A549 (cell line): ENCODE measurements at regions not wholly inside any gene's neighbourhood (a gene's known extent, or its start where the extent isn't known, plus 50 kb on each side); places are given as distances from the start of the nearest gene placed in this dataset.
"Not testable (repeated sequence)": the region's sequence is repeated elsewhere in the genome, so short reads cannot be mapped to it uniquely, and the experiment has no call there.

Experiments used
- ATAC-seq, 2 experiments: fragments of 200-7000 bp in 1 of 2; fragments of >200 bp in 1 of 2; cut with Nextera tagmentation in 1 of 2; cut with Tn5 transposase in 1 of 2; 3 replicates each; pipeline versions ENCODE4 v1.8.0 to v1.9.1; 2018 to 2020; ENCODE audit warnings: mild to moderate bottlenecking in 1 of 2, moderate library complexity in 1 of 2
- CTCF ChIA-PET: fragments of 300-600 bp; sonication (Branson Sonifier 250); formaldehyde crosslinking; extraction: SDS; loops from one replicate; lab custom pipeline; 2021; ENCODE audit warnings: antibody characterized with exemption, inconsistent platforms; lab: Yijun Ruan, JAX
- POLR2A ChIA-PET: fragments of 350-600 bp; formaldehyde crosslinking; extraction: SDS; loops from one replicate; lab custom pipeline; 2021; ENCODE audit warnings: antibody characterized with exemption, inconsistent platforms; lab: Yijun Ruan, JAX
- DNase-seq, 2 experiments: peaks; one replicate each; pipeline versions ENCODE4 v3.0.0 to v3.0.0-alpha.2; 2011 to 2016; ENCODE audit warnings: low read depth in 1 of 2, low spot score in 1 of 2
- FAIRE-seq: peaks from 2 replicates; lab custom pipeline; 2011; peaks lifted over from hg19 to GRCh38; lab: Jason Lieb, UNC
- H3K27ac ChIP-seq, 2 experiments: fragments of >200 bp; sonication (Bioruptor Twin); formaldehyde crosslinking; 3 replicates each; pipeline ENCODE4 v1.5.1; 2016 to 2017
- H3K4me1 ChIP-seq: fragments of >200 bp; sonication (Bioruptor Twin); formaldehyde crosslinking; 3 replicates; pipeline ENCODE4 v1.6.1; 2016
- H3K4me2 ChIP-seq: fragments of >200 bp; sonication (Bioruptor Twin); formaldehyde crosslinking; 3 replicates; pipeline ENCODE4 v1.6.1; 2016
- H3K4me3 ChIP-seq: fragments of >200 bp; sonication (Bioruptor Twin); formaldehyde crosslinking; 3 replicates; pipeline ENCODE4 v1.5.1; 2016
- H3K9me3 ChIP-seq: fragments of >200 bp; sonication (Bioruptor Twin); formaldehyde crosslinking; 3 replicates; pipeline ENCODE4 v1.6.1; 2016
- BCL3 ChIP-seq: fragments of >200 bp; sonication (Bioruptor Twin); formaldehyde crosslinking; IDR thresholded peaks from 3 replicates; pipeline ENCODE4 v1.6.1; 2016
- CBX2 ChIP-seq: fragments of 200-600 bp; sonication (generic); IDR thresholded peaks from 2 replicates; pipeline ENCODE4 v1.6.1; 2016; ENCODE audit warnings: low read depth, mild to moderate bottlenecking, borderline replicate concordance
- CHD2 ChIP-seq: fragments of 150-350 bp; IDR thresholded peaks from 2 replicates; pipeline ENCODE4 v1.6.1; 2014; ENCODE audit warnings: low read length; ENCODE audit not compliant: partially characterized antibody
- CTCF ChIP-seq: fragments of >200 bp; sonication (Bioruptor Twin); formaldehyde crosslinking; IDR thresholded peaks from 3 replicates; pipeline ENCODE4 v1.5.1; 2016
- EHMT2 ChIP-seq: fragments of 200-600 bp; sonication (generic); IDR thresholded peaks from 2 replicates; pipeline ENCODE4 v1.6.1; 2016; ENCODE audit warnings: antibody characterized with exemption, low read depth, mild to moderate bottlenecking, moderate library complexity
- FOSL2 ChIP-seq, 2 experiments: fragments of 450-650 bp in 1 of 2; fragments of >200 bp in 1 of 2; sonication (Bioruptor Twin) in 1 of 2; formaldehyde crosslinking; IDR thresholded peaks; 2 replicates each; pipeline versions ENCODE4 v1.5.0 to v1.6.1; 2016 to 2020; ENCODE audit warnings: mild to moderate bottlenecking in 1 of 2, moderate library complexity in 1 of 2
- HES2 ChIP-seq: fragments of >200 bp; sonication (Bioruptor Twin); formaldehyde crosslinking; IDR thresholded peaks from 2 replicates; pipeline ENCODE4 v1.6.1; 2016
- KDM5A ChIP-seq: fragments of 200-600 bp; sonication (generic); IDR thresholded peaks from 2 replicates; pipeline ENCODE4 v1.6.1; 2016; ENCODE audit warnings: antibody characterized with exemption, mild to moderate bottlenecking
- NFE2L2 ChIP-seq: fragments of 150-350 bp; conservative IDR thresholded peaks from 2 replicates; pipeline ENCODE4 v1.6.1; 2014; ENCODE audit warnings: low read length
- NR3C1 ChIP-seq: fragments of >200 bp; sonication (Bioruptor Twin); formaldehyde crosslinking; IDR thresholded peaks from 3 replicates; pipeline ENCODE4 v1.6.1; 2017
- PBX3 ChIP-seq: IDR thresholded peaks from 2 replicates; pipeline ENCODE4 v1.6.1; 2012
- POLR2A ChIP-seq: IDR thresholded peaks from 2 replicates; pipeline ENCODE4 v1.6.1; 2012; ENCODE audit warnings: mild to moderate bottlenecking, low read length
- RARB ChIP-seq: fragments of 250-450 bp; sonication (Bioruptor Pico); IDR thresholded peaks from 2 replicates; pipeline ENCODE4 v1.8.0; 2021; ENCODE audit warnings: mild to moderate bottlenecking, moderate library complexity
- RCOR1 ChIP-seq: fragments of 150-350 bp; IDR thresholded peaks from 2 replicates; pipeline ENCODE4 v1.6.1; 2014; ENCODE audit warnings: antibody characterized with exemption, low read length, low read depth
- RFX5 ChIP-seq: fragments of 450-650 bp; IDR thresholded peaks from 2 replicates; pipeline ENCODE4 v1.7.1; 2014; ENCODE audit warnings: antibody characterized with exemption, mild to moderate bottlenecking, moderate library complexity
- ZNF302 ChIP-seq: fragments of 250-450 bp; sonication (Bioruptor Pico); IDR thresholded peaks from 2 replicates; pipeline ENCODE4 v1.9.0; 2021; ENCODE audit warnings: inconsistent platforms, mild to moderate bottlenecking, moderate library complexity
- WGBS: methylation state at CpG from one replicate; pipeline ENCODE4 v1.1.6; 2017; ENCODE audit errors: missing lambda C conversion rate; 5-methylcytosine and 5-hydroxymethylcytosine counted together
- TF ChIP-seq, protein P1 (sequence below): fragments of 250-450 bp; sonication (Bioruptor Pico); IDR thresholded peaks from 2 replicates; pipeline ENCODE4 v1.5.0; 2020; ENCODE audit warnings: low read depth, mild to moderate bottlenecking, moderate library complexity
- TF ChIP-seq, protein P2 (sequence below): IDR thresholded peaks from 2 replicates; pipeline ENCODE4 v1.6.1; 2012; ENCODE audit warnings: low read depth, borderline replicate concordance
- TF ChIP-seq, protein P3 (sequence below): fragments of 450-650 bp; IDR thresholded peaks from 2 replicates; pipeline ENCODE4 v1.6.1; 2014; ENCODE audit warnings: antibody characterized with exemption
- TF ChIP-seq, protein P4 (sequence below): fragments of 200-600 bp; sonication (generic); IDR thresholded peaks from 2 replicates; pipeline ENCODE4 v1.6.1; 2016; ENCODE audit warnings: antibody characterized with exemption, mild to moderate bottlenecking, moderate library complexity

DNA sequence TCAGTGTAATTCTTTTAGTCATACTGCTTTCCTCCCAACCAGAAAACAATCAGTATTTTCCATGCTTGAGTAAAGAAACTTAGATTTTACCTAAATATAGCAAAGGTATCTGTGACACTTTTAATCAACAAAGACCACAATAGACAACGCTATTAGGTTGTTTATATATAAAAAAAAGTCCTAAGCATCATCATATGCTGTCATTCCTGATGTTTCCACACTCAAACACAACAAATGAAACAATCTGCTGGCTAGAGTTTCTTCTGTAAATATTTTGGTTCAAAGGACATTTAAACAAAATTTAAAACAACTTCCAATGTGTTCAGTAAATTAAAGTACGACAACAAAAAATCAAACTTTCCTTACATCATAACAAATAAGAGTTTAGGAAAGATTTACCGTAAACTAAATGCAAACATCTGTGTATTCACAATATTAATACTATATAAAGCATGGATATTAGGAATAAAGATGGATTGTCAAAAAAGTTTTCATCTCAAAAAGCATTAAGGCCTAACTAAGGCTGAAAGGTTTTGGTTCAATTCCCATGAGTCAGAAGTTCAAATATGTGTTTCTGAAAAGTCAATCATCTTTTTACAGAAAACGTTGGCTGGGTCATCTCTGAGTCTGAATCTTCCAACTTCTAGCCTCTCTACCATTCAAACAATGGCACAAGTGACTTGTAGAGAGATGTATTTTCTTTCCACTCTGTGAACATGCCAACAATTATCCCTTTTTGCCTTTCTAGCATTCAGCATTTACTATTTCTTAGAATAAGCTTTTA is 157.1 kb downstream of the CRPPA start:
- Histone ChIP-seq H3K27ac (no peak overlapping the region), H3K9me3 (no peaks in the 10 kb centered on the region)
- FAIRE-seq (no peak), ATAC-seq (no peak)
- TF ChIP-seq, protein P1, sequence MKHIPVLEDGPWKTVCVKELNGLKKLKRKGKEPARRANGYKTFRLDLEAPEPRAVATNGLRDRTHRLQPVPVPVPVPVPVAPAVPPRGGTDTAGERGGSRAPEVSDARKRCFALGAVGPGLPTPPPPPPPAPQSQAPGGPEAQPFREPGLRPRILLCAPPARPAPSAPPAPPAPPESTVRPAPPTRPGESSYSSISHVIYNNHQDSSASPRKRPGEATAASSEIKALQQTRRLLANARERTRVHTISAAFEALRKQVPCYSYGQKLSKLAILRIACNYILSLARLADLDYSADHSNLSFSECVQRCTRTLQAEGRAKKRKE (CRISPR knock-in tag) = no peak
- TF ChIP-seq NR3C1 (no peak), PBX3 (no peak), CHD2 (no peak), CBX2 (no peak), HES2 (no peak), NFE2L2 (no peak), EHMT2 (no peak), RARB (CRISPR knock-in tag) (no peak), FOSL2 (IDR thresholded peaks at IDR 0.05) (no peak), FOSL2 (CRISPR knock-in tag; IDR thresholded peaks at IDR 0.05) (no peak)
- TF ChIP-seq, protein P2, sequence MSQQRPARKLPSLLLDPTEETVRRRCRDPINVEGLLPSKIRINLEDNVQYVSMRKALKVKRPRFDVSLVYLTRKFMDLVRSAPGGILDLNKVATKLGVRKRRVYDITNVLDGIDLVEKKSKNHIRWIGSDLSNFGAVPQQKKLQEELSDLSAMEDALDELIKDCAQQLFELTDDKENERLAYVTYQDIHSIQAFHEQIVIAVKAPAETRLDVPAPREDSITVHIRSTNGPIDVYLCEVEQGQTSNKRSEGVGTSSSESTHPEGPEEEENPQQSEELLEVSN = no peak
- TF ChIP-seq, protein P3, sequence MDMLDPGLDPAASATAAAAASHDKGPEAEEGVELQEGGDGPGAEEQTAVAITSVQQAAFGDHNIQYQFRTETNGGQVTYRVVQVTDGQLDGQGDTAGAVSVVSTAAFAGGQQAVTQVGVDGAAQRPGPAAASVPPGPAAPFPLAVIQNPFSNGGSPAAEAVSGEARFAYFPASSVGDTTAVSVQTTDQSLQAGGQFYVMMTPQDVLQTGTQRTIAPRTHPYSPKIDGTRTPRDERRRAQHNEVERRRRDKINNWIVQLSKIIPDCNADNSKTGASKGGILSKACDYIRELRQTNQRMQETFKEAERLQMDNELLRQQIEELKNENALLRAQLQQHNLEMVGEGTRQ = no peak
- TF ChIP-seq, all 56 proteins: peak for 0
- no peak for DNase-seq
- Histone ChIP-seq H3K4me2 (no peak overlapping the region), H3K4me1 (no peaks in the 10 kb centered on the region), H3K4me3 (no peak overlapping the region)
- 42% methylated on average over 4 of the region's 4 CpGs for WGBS
- POLR2A ChIA-PET = no interaction called here
- CTCF ChIA-PET = no interaction called here

DNA sequence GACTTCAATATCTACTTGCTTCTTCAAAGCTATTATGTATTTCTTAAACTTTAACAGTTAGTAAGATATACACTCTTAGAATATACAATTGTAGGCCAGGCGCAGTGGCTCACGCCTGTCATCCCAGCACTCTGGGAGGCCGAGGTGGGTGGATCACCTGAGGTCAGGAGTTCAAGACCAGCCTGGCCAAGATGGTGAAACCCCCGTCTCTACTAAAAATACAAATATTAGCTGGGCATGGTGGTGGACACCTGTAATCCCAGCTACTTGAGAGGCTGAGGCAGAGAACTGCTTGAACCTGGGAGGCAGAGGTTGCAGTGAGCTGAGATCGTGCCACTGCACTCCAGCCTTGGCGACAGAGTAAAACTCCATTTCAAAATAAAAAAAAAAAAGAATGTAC is 158.0 kb downstream of the CRPPA start:
- DNase-seq, ATAC-seq, H3K4me2 ChIP-seq, H3K27ac ChIP-seq, FAIRE-seq, H3K4me1 ChIP-seq, POLR2A ChIA-PET, H3K9me3 ChIP-seq, H3K4me3 ChIP-seq, CTCF ChIA-PET: not testable (repeated sequence)
- 64% methylated on average over 6 of the region's 6 CpGs for WGBS

DNA sequence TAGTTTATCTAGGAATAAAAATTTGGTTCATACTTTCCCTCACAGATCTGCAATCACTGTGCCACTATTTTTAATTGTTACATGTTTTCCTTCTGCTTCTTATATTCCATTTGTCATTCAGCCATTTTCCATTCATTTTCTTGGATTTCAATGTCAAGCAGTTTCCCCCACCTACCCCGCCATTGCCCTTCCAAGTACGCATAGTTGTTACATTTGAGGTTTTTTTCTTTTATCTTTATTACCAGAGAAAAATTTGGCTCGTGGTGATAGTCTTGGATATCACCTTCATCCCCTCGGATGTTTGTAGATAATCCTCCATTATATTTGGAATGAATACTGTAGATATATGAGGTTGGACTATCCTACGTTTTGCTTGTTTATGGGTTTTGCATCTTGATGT is 159.7 kb downstream of the CRPPA start:
- FAIRE-seq (no peak), DNase-seq (no peak), ATAC-seq (no peak)
- TF ChIP-seq PBX3 (no peak), RFX5 (no peak), BCL3 (no peak), RCOR1 (no peak), ZNF302 (CRISPR knock-in tag) (no peak), CTCF (no peak), POLR2A (no peak), FOSL2 (IDR thresholded peaks at IDR 0.05) (no peak), FOSL2 (CRISPR knock-in tag; IDR thresholded peaks at IDR 0.05) (no peak), EHMT2 (no peak), KDM5A (no peak)
- TF ChIP-seq, protein P4, sequence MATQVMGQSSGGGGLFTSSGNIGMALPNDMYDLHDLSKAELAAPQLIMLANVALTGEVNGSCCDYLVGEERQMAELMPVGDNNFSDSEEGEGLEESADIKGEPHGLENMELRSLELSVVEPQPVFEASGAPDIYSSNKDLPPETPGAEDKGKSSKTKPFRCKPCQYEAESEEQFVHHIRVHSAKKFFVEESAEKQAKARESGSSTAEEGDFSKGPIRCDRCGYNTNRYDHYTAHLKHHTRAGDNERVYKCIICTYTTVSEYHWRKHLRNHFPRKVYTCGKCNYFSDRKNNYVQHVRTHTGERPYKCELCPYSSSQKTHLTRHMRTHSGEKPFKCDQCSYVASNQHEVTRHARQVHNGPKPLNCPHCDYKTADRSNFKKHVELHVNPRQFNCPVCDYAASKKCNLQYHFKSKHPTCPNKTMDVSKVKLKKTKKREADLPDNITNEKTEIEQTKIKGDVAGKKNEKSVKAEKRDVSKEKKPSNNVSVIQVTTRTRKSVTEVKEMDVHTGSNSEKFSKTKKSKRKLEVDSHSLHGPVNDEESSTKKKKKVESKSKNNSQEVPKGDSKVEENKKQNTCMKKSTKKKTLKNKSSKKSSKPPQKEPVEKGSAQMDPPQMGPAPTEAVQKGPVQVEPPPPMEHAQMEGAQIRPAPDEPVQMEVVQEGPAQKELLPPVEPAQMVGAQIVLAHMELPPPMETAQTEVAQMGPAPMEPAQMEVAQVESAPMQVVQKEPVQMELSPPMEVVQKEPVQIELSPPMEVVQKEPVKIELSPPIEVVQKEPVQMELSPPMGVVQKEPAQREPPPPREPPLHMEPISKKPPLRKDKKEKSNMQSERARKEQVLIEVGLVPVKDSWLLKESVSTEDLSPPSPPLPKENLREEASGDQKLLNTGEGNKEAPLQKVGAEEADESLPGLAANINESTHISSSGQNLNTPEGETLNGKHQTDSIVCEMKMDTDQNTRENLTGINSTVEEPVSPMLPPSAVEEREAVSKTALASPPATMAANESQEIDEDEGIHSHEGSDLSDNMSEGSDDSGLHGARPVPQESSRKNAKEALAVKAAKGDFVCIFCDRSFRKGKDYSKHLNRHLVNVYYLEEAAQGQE = no peak
- ChIA-PET CTCF (no interaction called here), POLR2A (no interaction called here)
- H3K4me1 ChIP-seq = no peaks in the 10 kb centered on the region
- no peaks in the 10 kb centered on the region for H3K9me3 ChIP-seq
- H3K4me2 ChIP-seq = no peak overlapping the region
- WGBS = 43% methylated on average over 5 of the region's 5 CpGs
- no peak overlapping the region for H3K27ac ChIP-seq
- H3K4me3 ChIP-seq = no peak overlapping the region
